Type B pancreatic cell (in vitro differentiated cells): ENCODE measurements at regions not wholly inside any gene's neighbourhood (a gene's known extent, or its start where the extent isn't known, plus 50 kb on each side); places are given as distances from the start of the nearest gene placed in this dataset.

Experiments
- DNase-seq: peaks from one replicate; pipeline ENCODE4 v3.0.0; 2021; ENCODE audit warnings: mixed read lengths; ENCODE audit not compliant: unreplicated experiment; ENCODE audit errors: extremely low spot score
- H3K27ac Mint-ChIP-seq: 2 replicates; pipeline ENCODE4 v1.8.0; 2021; ENCODE audit warnings: mild to moderate bottlenecking, mixed read lengths
- H3K27me3 Mint-ChIP-seq: 2 replicates; pipeline ENCODE4 v1.8.0; 2021; ENCODE audit warnings: mixed read lengths
- H3K36me3 Mint-ChIP-seq: 2 replicates; pipeline ENCODE4 v1.8.0; 2021; ENCODE audit warnings: mixed read lengths
- H3K4me1 Mint-ChIP-seq: one replicate; pipeline ENCODE4 v1.8.0; 2021; ENCODE audit warnings: mixed read lengths; ENCODE audit not compliant: unreplicated experiment
- H3K4me3 Mint-ChIP-seq: 2 replicates; pipeline ENCODE4 v1.8.0; 2021; ENCODE audit warnings: mild to moderate bottlenecking, mixed read lengths
- H3K9me3 Mint-ChIP-seq: 2 replicates; pipeline ENCODE4 v1.8.0; 2021; ENCODE audit warnings: mixed read lengths
- TF ChIP-seq, protein P1 (sequence below): fragments of 200-600 bp; sonication (generic); conservative IDR thresholded peaks from 2 replicates; pipeline ENCODE4 v1.5.0; 2021; ENCODE audit warnings: antibody characterized with exemption, mild to moderate bottlenecking

GRCh38 chr1:170365331-170365730 is 166.6 kb upstream of the GORAB start:
- Mint-ChIP-seq H3K4me1 (no peaks in the 10 kb centered on the region), H3K36me3 (peaks cover 3% of the 10 kb centered on the region), H3K9me3 (no peaks in the 10 kb centered on the region), H3K27me3 (no peaks in the 10 kb centered on the region), H3K27ac (no peak overlapping the region), H3K4me3 (no peak overlapping the region)
- DNase-seq: no peak
- TF ChIP-seq, protein P1, sequence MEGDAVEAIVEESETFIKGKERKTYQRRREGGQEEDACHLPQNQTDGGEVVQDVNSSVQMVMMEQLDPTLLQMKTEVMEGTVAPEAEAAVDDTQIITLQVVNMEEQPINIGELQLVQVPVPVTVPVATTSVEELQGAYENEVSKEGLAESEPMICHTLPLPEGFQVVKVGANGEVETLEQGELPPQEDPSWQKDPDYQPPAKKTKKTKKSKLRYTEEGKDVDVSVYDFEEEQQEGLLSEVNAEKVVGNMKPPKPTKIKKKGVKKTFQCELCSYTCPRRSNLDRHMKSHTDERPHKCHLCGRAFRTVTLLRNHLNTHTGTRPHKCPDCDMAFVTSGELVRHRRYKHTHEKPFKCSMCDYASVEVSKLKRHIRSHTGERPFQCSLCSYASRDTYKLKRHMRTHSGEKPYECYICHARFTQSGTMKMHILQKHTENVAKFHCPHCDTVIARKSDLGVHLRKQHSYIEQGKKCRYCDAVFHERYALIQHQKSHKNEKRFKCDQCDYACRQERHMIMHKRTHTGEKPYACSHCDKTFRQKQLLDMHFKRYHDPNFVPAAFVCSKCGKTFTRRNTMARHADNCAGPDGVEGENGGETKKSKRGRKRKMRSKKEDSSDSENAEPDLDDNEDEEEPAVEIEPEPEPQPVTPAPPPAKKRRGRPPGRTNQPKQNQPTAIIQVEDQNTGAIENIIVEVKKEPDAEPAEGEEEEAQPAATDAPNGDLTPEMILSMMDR: no peak

DNA sequence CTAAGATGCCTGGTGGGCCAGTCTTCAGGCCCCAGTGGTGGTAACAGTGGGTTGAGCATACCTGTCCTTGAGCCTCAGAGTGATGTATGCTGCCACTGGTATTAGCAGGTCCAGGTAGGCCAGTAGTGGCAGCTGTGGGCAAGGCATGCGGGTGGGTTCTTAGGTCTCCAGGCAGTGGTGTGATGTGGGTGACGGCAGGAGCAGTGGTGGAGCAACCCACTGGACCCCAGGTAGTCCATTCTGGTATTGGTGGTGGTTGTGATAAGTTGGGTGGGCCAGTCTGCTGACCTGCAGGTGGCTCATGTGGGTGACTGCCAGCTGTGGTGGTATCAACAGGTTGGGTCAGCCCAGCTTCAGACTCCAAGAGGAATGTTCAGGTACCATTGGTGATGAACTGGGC is 165.0 kb upstream of the GORAB start:
- H3K27ac Mint-ChIP-seq: no peak overlapping the region
- TF ChIP-seq, protein P1: no peak
- peaks cover 3% of the 10 kb centered on the region for H3K36me3 Mint-ChIP-seq
- H3K4me3 Mint-ChIP-seq: no peak overlapping the region
- no peaks in the 10 kb centered on the region for H3K27me3 Mint-ChIP-seq
- no peaks in the 10 kb centered on the region for H3K9me3 Mint-ChIP-seq
- peak; percentile 53 for DNase-seq
- no peaks in the 10 kb centered on the region for H3K4me1 Mint-ChIP-seq

- Mint-ChIP-seq H3K4me3 (no peak overlapping the region), H3K27me3 (no peaks in the 10 kb centered on the region), H3K4me1 (no peaks in the 10 kb centered on the region), H3K9me3 (no peaks in the 10 kb centered on the region), H3K36me3 (peaks cover 3% of the 10 kb centered on the region), H3K27ac (no peak overlapping the region)
- DNase-seq: no peak
- TF ChIP-seq, protein P1: no peak
Observed at GRCh38 chr1:170367615-170368014, 164.4 kb upstream of the GORAB start.

DNA sequence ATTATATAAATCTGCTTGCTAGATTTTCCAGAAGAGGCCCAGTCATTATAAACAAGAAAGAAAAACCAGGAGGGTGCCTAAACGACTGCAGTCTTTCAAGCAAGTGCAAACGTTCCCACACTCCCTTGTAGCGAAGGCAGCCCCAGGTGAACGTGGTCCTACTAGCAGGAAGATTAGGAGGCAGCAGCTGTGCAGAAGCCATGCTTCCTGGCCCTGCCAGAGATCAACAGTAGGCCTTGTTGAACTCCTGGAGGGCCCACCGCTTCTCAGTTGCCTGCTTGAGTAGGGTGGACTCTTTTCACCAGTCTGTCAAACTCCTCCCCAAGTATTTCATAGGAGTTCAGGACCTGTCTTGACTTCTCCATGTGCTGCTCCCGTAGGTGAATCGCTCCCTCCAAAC is 163.0 kb upstream of the GORAB start:
- Mint-ChIP-seq H3K4me1 (no peaks in the 10 kb centered on the region), H3K36me3 (peaks cover 3% of the 10 kb centered on the region), H3K4me3 (no peak overlapping the region), H3K9me3 (peaks cover 4% of the 10 kb centered on the region), H3K27ac (no peak overlapping the region), H3K27me3 (no peaks in the 10 kb centered on the region)
- TF ChIP-seq, protein P1: no peak
- DNase-seq: peak; percentile 50

DNA sequence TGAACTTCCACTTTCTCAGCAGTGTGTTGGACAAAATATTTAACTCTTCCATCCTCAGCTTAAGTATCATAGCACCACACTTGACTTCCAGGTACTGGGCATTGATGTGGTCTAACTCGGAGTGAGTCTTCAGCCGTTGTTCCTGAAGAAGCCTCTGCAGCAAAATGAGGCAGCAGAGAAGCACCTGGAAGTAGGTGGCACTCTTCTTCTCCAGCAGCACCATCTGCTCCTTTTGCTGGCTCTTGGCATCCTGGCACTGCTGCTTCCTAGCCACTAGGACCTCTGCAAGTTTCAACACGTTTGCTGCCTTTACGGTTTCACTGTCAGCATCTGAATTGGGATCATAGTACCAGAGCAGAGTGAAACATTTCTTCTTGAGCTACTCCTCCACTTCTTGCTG is 162.5 kb upstream of the GORAB start:
- Mint-ChIP-seq H3K4me1 (no peaks in the 10 kb centered on the region), H3K4me3 (no peak overlapping the region), H3K36me3 (peaks cover 3% of the 10 kb centered on the region), H3K27ac (no peak overlapping the region), H3K27me3 (no peaks in the 10 kb centered on the region), H3K9me3 (peaks cover 5% of the 10 kb centered on the region)
- TF ChIP-seq, protein P1: no peak
- no peak for DNase-seq

DNA sequence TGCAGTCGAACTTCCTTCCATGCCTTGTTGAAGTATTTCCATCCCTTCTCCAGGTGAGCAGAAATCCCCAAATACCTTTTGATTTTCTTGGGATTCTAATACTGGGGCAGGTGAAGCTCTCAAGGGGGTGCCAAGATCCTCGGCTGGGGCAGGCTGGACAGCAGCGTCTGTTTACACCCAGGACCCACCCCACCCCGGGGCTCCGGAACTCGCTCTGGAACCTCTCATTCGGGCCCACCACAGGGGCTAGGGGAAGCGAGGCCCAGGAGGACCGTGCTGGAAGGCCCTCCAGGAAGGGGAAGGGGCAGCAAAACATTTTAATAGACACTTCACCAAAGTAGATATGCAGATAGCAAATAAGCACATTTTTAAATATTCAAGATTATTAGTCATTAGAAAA is 161.9 kb upstream of the GORAB start:
- TF ChIP-seq, protein P1: no peak
- peak; percentile 62 for DNase-seq
- Mint-ChIP-seq H3K4me3 (no peak overlapping the region), H3K4me1 (no peaks in the 10 kb centered on the region), H3K36me3 (no peaks in the 10 kb centered on the region), H3K27ac (no peak overlapping the region), H3K27me3 (no peaks in the 10 kb centered on the region), H3K9me3 (peaks cover 5% of the 10 kb centered on the region)
